IMR-90 (cell line): ENCODE measurements at regions not wholly inside any gene's neighbourhood (a gene's known extent, or its start where the extent isn't known, plus 50 kb on each side); places are given as distances from the start of the nearest gene placed in this dataset.

Experiments used
- ATAC-seq: fragments of 200-7000 bp; cut with Tn5 transposase; 2 replicates; pipeline ENCODE4 v1.9.1; 2020; ENCODE audit warnings: low read depth, mild to moderate bottlenecking, moderate library complexity
- BruUV-seq: library from RNA; stranded (reverse); fragments of 400-500 nt; replicated peaks from 2 replicates; lab custom pipeline; 2021; lab: Mats Ljungman, UMichigan
- CTCF ChIA-PET: fragments of 300-600 bp; formaldehyde crosslinking; extraction: SDS; loops from one replicate; lab custom pipeline; 2021; ENCODE audit warnings: antibody characterized with exemption; lab: Yijun Ruan, JAX
- POLR2A ChIA-PET: fragments of 300-600 bp; sonication (Branson Sonifier 250); formaldehyde crosslinking; loops from one replicate; lab custom pipeline; 2022; ENCODE audit warnings: antibody characterized with exemption; ENCODE audit not compliant: unreplicated experiment; lab: Charles Lee
- DNase-seq: peaks from one replicate; pipeline ENCODE4 v3.0.0; 2013
- H2AFZ ChIP-seq: replicated peaks from 2 replicates; pipeline ENCODE3; 2013; ENCODE audit warnings: low read length, mild to moderate bottlenecking; ENCODE audit not compliant: poor library complexity
- H2AK5ac ChIP-seq: 2 replicates; pipeline ENCODE4 v1.6.1; 2013; ENCODE audit warnings: low read depth, low read length, inconsistent platforms
- H2AK9ac ChIP-seq: replicated peaks from 2 replicates; pipeline ENCODE3; 2013; ENCODE audit warnings: mild to moderate bottlenecking, low read depth, low read length, moderate library complexity; ENCODE audit not compliant: poor library complexity
- H2BK120ac ChIP-seq: 2 replicates; pipeline ENCODE4 v1.6.1; 2013; ENCODE audit warnings: low read depth, low read length, inconsistent platforms
- H2BK15ac ChIP-seq: 3 replicates; pipeline ENCODE4 v1.6.1; 2013; ENCODE audit warnings: low read depth, low read length, inconsistent platforms
- H2BK20ac ChIP-seq: 2 replicates; pipeline ENCODE4 v1.6.1; 2013; ENCODE audit warnings: low read depth, mild to moderate bottlenecking, inconsistent platforms, low read length, moderate library complexity
- H2BK5ac ChIP-seq: 2 replicates; pipeline ENCODE4 v1.6.1; 2013; ENCODE audit warnings: mild to moderate bottlenecking, low read depth, low read length, inconsistent platforms; ENCODE audit not compliant: poor library complexity, severe bottlenecking
- H3K14ac ChIP-seq: replicated peaks from 2 replicates; pipeline ENCODE4 v1.6.1; 2013; ENCODE audit warnings: low read depth, low read length, inconsistent platforms
- H3K18ac ChIP-seq: 2 replicates; pipeline ENCODE4 v1.6.1; 2013; ENCODE audit warnings: low read depth, low read length, control low read depth
- H3K23ac ChIP-seq: 2 replicates; pipeline ENCODE4 v1.6.1; 2013; ENCODE audit warnings: low read depth, low read length, inconsistent platforms
- H3K27ac ChIP-seq: 2 replicates; pipeline ENCODE4 v1.5.1; 2013; ENCODE audit warnings: mild to moderate bottlenecking, control low read depth, low read length; ENCODE audit not compliant: insufficient read depth
- H3K27me3 ChIP-seq: 2 replicates; pipeline ENCODE4 v1.6.1; 2013; ENCODE audit warnings: low read length; ENCODE audit not compliant: control insufficient read depth, insufficient read depth
- H3K36me3 ChIP-seq: 2 replicates; pipeline ENCODE4 v1.6.1; 2013; ENCODE audit warnings: low read length, mixed read lengths; ENCODE audit not compliant: control insufficient read depth, insufficient read depth
- H3K4ac ChIP-seq: 2 replicates; pipeline ENCODE4 v1.6.1; 2013; ENCODE audit warnings: low read depth, low read length, inconsistent platforms
- H3K4me1 ChIP-seq: 2 replicates; pipeline ENCODE4 v1.6.1; 2013; ENCODE audit warnings: low read length, mixed read lengths; ENCODE audit not compliant: control insufficient read depth, insufficient read depth
- H3K4me2 ChIP-seq: 2 replicates; pipeline ENCODE4 v1.6.1; 2013; ENCODE audit warnings: low read depth, mild to moderate bottlenecking, control low read depth, low read length, moderate library complexity
- H3K4me3 ChIP-seq: 2 replicates; pipeline ENCODE4 v1.5.1; 2013; ENCODE audit warnings: low read depth, mild to moderate bottlenecking, control low read depth, low read length, moderate library complexity; ENCODE audit not compliant: insufficient read depth
- H3K56ac ChIP-seq: 2 replicates; pipeline ENCODE4 v1.6.1; 2013; ENCODE audit warnings: low read length, inconsistent platforms; ENCODE audit not compliant: insufficient read depth; ENCODE audit errors: extremely low read depth
- H3K79me1 ChIP-seq, 2 experiments: 2 replicates each; pipeline ENCODE4 v1.6.1; 2013; ENCODE audit warnings: low read length in 2 of 2, inconsistent platforms in 1 of 2, low read depth in 1 of 2
- H3K9ac ChIP-seq: 2 replicates; pipeline ENCODE4 v1.6.1; 2013; ENCODE audit warnings: low read depth, low read length, control low read depth
- H3K9me1 ChIP-seq: 2 replicates; pipeline ENCODE4 v1.6.1; 2013; ENCODE audit warnings: low read length, inconsistent platforms; ENCODE audit not compliant: insufficient read depth
- H3K9me3 ChIP-seq: 2 replicates; pipeline ENCODE4 v1.6.1; 2013; ENCODE audit warnings: low read length; ENCODE audit not compliant: control insufficient read depth, insufficient read depth
- H4K20me1 ChIP-seq: 2 replicates; pipeline ENCODE4 v1.6.1; 2013; ENCODE audit warnings: low read length, inconsistent platforms; ENCODE audit not compliant: insufficient read depth
- H4K5ac ChIP-seq: 2 replicates; pipeline ENCODE4 v1.6.1; 2013; ENCODE audit warnings: mild to moderate bottlenecking, low read depth, low read length, control low read depth
- H4K8ac ChIP-seq, 2 experiments: 2 replicates each; pipeline ENCODE4 v1.6.1; 2013; ENCODE audit warnings: low read depth in 2 of 2, low read length in 2 of 2, control low read depth in 1 of 2, inconsistent platforms in 1 of 2
- H4K91ac ChIP-seq: 2 replicates; pipeline ENCODE4 v1.6.1; 2013; ENCODE audit warnings: low read depth, low read length, inconsistent platforms; ENCODE audit not compliant: insufficient read depth
- CTCF ChIP-seq: conservative IDR thresholded peaks from 2 replicates; pipeline ENCODE4 v1.5.1; 2012; ENCODE audit warnings: mild to moderate bottlenecking, low read depth, low read length, improper control_type of control experiment
- MAZ ChIP-seq: IDR thresholded peaks from 2 replicates; pipeline ENCODE4 v1.6.1; 2012; ENCODE audit warnings: low read depth, mild to moderate bottlenecking, low read length, improper control_type of control experiment, moderate library complexity, borderline replicate concordance
- RAD21 ChIP-seq: IDR thresholded peaks from 2 replicates; pipeline ENCODE4 v1.6.1; 2012; ENCODE audit warnings: low read length, improper control_type of control experiment
- WGBS, 2 experiments: methylation state at CpG; one replicate each; pipeline versions ENCODE4 v1.1.5 to v1.1.7; 2013; ENCODE audit warnings: missing lambda C conversion rate in 2 of 2; ENCODE audit not compliant: insufficient read length in 1 of 2; ENCODE audit errors: extremely low coverage in 2 of 2; 5-methylcytosine and 5-hydroxymethylcytosine counted together
- dilution Hi-C: fragments of 300-500 bp; cut with HindIII; formaldehyde crosslinking; loops from one replicate; pipeline ENCODE4 v1.14.3; 2018; ENCODE audit warnings: low sequenced_read_pairs; ENCODE audit not compliant: unreplicated experiment
- in situ Hi-C: fragments of 300-500 bp; cut with MboI; formaldehyde crosslinking; loops from 3 replicates; pipeline ENCODE4 v1.14.3; 2019; ENCODE audit warnings: low sequenced_read_pairs, inconsistent platforms, mixed read lengths
- intact Hi-C: fragments of 100-400 bp; cut with micrococcal nuclease; formaldehyde crosslinking; loops from 2 replicates; pipeline ENCODE4 v1.10.0; 2022

GRCh38 chr6:51350308-51350904, 531.7 kb downstream of the TFAP2B start:
- Histone ChIP-seq H4K8ac (no peak overlapping the region), H4K91ac (no peak overlapping the region), H3K4me3 (no peak overlapping the region), H3K27ac (no peak overlapping the region), H3K4ac (no peak overlapping the region), H3K27me3 (no peaks in the 10 kb centered on the region), H2AFZ (no peak overlapping the region), H2BK5ac (no peak overlapping the region), H3K9me3 (peaks cover 5% of the 10 kb centered on the region; the same call in 1 of the 2 replicates), H2BK120ac (no peak overlapping the region), H3K56ac (no peak overlapping the region), H3K9me1 (no peaks in the 10 kb centered on the region), H3K36me3 (no peaks in the 10 kb centered on the region), H2AK5ac (no peak overlapping the region), H3K79me1 (no peaks in the 10 kb centered on the region), H3K23ac (no peak overlapping the region), H3K14ac (no peak overlapping the region), H2BK20ac (no peak overlapping the region), H2AK9ac (no peak overlapping the region), H4K20me1 (no peaks in the 10 kb centered on the region), H3K18ac (no peak overlapping the region), H4K5ac (no peak overlapping the region), H3K9ac (no peak overlapping the region), H2BK15ac (no peak overlapping the region), H3K4me1 (no peaks in the 10 kb centered on the region), H3K4me2 (no peak overlapping the region)
- POLR2A ChIA-PET = no interaction called here
- TF ChIP-seq RAD21 = 0 out of 2 replicates have a peak, but pooled peaks have one; percentile 14
- TF ChIP-seq CTCF = peak; percentile 38
- no peak for TF ChIP-seq MAZ
- ATAC-seq (no peak), DNase-seq (no peak)
- in situ Hi-C loops (no loop called here), intact Hi-C loops (no loop called here), dilution Hi-C loops (no loop called here)
- CTCF ChIA-PET = interaction anchor here (0.6 kb wide), 1 partner anchor 14 kb away, joined by 3 read pairs; no protein-coding TSS in a partner anchor
- no CpG with 5 or more reads among the region's 2 CpGs for WGBS, 2 experiments
- BruUV-seq = no TSS peak
